ENCODE measurements at regions not wholly inside any gene's neighbourhood (a gene's known extent, or its start where the extent isn't known, plus 50 kb on each side); places are given as distances from the start of the nearest gene placed in this dataset.

DNA sequence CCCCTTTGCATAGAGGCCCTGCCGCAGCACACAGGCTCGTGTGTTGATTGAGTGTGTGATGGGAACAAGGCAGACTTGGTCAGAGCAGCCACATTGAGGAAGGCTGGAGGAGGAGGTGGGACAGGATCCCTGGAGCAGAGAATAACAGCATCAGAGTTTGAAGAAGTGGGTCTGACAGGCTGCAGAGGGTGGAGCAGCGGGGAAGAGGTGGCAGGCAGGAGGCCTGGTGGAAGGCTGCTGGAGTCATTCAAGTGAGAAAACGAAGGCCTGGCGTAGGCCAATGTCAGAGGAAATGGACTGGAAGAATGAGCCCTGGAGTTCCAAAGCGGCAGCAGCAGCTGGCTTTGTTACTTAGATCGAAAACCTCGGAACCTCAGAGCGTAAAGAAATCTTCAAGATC, 115.0 kb upstream of the GRIK3 start:
- TF ChIP-seq, protein P1, sequence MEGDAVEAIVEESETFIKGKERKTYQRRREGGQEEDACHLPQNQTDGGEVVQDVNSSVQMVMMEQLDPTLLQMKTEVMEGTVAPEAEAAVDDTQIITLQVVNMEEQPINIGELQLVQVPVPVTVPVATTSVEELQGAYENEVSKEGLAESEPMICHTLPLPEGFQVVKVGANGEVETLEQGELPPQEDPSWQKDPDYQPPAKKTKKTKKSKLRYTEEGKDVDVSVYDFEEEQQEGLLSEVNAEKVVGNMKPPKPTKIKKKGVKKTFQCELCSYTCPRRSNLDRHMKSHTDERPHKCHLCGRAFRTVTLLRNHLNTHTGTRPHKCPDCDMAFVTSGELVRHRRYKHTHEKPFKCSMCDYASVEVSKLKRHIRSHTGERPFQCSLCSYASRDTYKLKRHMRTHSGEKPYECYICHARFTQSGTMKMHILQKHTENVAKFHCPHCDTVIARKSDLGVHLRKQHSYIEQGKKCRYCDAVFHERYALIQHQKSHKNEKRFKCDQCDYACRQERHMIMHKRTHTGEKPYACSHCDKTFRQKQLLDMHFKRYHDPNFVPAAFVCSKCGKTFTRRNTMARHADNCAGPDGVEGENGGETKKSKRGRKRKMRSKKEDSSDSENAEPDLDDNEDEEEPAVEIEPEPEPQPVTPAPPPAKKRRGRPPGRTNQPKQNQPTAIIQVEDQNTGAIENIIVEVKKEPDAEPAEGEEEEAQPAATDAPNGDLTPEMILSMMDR (IDR thresholded peaks at IDR 0.05; ENCODE audit: insufficient read depth, low read length): no peak
- no peak for TF ChIP-seq SPI1 (IDR thresholded peaks at IDR 0.05; ENCODE audit: borderline replicate concordance, low read depth)
- TF ChIP-seq POLR2AphosphoS5 (IDR thresholded peaks at IDR 0.05; ENCODE audit: low read depth): no peak
